ENCODE measurements at regions not wholly inside any gene's neighbourhood (a gene's known extent, or its start where the extent isn't known, plus 50 kb on each side); places are given as distances from the start of the nearest gene placed in this dataset.

DNA sequence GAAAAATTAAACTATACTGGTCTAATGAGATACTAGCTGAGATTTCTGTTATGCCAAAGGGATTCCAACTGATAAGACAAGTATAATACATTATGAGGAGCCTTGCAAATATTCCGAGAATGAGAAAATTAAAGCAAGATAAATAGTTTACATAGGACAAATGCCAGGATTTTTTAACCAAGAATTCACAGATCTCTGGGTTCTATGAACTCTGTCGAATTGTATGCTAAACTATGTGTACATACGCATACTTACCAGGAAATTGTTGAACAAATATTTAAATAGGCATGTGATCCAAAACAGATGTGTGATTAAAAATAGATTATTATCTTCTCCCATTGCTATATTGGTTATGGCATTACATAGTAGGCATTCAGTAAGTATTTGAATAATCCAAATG is 616.6 kb downstream of the GABRG2 start:
- TF ChIP-seq EZH2phosphoT487 (IDR thresholded peaks at IDR 0.05; ENCODE audit: low read depth, severe bottlenecking, unreplicated experiment) = no peak
- no peak for TF ChIP-seq EZH2 (IDR thresholded peaks at IDR 0.05; ENCODE audit: borderline replicate concordance)
- TF ChIP-seq, protein P1, sequence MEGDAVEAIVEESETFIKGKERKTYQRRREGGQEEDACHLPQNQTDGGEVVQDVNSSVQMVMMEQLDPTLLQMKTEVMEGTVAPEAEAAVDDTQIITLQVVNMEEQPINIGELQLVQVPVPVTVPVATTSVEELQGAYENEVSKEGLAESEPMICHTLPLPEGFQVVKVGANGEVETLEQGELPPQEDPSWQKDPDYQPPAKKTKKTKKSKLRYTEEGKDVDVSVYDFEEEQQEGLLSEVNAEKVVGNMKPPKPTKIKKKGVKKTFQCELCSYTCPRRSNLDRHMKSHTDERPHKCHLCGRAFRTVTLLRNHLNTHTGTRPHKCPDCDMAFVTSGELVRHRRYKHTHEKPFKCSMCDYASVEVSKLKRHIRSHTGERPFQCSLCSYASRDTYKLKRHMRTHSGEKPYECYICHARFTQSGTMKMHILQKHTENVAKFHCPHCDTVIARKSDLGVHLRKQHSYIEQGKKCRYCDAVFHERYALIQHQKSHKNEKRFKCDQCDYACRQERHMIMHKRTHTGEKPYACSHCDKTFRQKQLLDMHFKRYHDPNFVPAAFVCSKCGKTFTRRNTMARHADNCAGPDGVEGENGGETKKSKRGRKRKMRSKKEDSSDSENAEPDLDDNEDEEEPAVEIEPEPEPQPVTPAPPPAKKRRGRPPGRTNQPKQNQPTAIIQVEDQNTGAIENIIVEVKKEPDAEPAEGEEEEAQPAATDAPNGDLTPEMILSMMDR (IDR thresholded peaks at IDR 0.05; ENCODE audit: poor library complexity) = no peak
